ENCODE measurements at regions not wholly inside any gene's neighbourhood (a gene's known extent, or its start where the extent isn't known, plus 50 kb on each side); places are given as distances from the start of the nearest gene placed in this dataset.

GRCh38 chr12:107513636-107514400, 171.8 kb upstream of the PWP1 start:
- TF ChIP-seq CTCF (IDR thresholded peaks at IDR 0.05), result no peak
- no peak for TF ChIP-seq POLR2A (IDR thresholded peaks at IDR 0.05)
